Activated T-cell treated with anti-CD3 and anti-CD28 coated beads, Interleukin-2, amount 50 U/mL, for 48 hours (primary cell): ENCODE measurements at regions not wholly inside any gene's neighbourhood (a gene's known extent, or its start where the extent isn't known, plus 50 kb on each side); places are given as distances from the start of the nearest gene placed in this dataset.

Experiments
- DNase-seq, 2 experiments: peaks; one replicate each; pipeline ENCODE4 v3.0.0-alpha.2; 2020

DNA sequence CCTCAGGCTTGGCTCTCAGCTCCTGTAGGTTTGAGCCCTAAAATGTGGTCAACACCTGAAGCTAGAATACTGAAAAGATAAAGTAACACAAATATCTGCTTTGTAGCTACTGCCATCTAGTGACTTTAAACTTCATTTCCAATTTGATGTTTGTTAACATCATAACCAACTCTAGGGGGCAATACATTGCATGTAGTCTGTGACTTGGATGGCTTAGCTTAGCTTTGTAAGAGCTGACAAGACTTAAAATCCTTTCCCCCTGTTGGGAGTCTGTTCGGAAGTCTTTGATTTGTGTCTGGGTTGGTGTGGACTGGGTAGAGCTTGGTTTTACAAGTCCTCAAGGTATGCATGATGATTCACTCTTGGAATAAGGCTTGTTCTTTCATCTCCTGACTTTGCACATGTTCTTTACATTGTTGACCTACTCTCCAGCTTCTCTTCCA lies 51.7 kb downstream of the SCN11A start:
- peak in 1 of 2 experiments; percentile 16 for DNase-seq

DNA sequence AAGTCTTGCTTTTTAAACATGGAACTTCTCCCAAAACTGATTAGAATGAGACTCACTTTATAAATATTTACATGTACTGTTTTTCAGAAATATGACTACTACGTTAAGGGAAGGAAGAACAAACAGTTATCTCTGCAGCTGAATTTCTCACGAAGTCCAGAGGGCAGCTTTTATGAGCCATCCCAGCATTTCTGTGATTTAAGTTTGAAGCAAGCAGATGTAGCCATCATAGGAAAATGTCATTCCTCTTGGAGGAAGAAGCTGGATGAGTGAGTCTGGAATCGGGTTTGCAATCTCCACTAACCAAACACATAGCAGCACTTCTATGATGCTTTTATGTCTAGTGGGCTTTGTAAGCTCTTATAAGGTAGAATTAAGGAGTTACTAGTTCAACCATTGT lies 53.7 kb downstream of the SCN11A start:
- no peak for DNase-seq

DNA sequence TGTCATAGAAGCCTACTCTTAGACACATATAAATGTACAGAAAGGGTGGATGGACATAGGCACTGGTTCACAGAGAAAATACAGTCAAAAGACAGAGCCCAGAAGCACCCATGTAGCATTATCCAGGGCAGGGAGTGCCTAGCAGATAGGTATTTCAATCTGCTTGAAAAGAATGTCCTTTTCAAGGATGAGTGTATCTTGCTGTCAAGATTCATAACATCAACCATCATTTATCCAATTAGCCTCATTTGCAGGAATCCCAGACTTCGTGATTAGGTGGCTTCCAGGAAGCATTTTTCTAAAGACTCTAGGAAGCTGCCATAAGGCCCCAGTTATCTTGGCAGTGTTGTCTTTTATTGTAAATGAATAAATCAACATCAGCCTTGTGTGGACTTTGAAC lies 55.6 kb downstream of the SCN11A start:
- no peak for DNase-seq

DNA sequence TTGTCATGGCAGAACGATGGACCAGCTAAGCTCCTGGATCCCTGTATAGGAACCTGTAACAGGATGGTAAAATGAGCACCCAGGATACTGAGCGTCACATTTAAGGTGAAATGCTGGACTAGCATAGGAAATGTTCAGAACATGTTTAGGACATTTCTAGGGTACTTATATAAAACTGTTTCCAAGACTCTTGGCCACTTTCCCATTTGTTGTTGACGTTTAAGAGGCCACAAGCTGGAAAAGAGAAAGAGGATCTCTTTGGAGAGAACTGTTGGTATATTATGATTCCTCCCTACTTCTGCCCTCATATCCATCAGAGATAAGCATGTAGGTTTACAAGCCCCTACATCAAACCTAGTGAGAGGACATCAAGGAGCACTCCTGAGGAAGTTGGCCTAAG lies 57.5 kb downstream of the SCN11A start:
- DNase-seq = no peak

DNA sequence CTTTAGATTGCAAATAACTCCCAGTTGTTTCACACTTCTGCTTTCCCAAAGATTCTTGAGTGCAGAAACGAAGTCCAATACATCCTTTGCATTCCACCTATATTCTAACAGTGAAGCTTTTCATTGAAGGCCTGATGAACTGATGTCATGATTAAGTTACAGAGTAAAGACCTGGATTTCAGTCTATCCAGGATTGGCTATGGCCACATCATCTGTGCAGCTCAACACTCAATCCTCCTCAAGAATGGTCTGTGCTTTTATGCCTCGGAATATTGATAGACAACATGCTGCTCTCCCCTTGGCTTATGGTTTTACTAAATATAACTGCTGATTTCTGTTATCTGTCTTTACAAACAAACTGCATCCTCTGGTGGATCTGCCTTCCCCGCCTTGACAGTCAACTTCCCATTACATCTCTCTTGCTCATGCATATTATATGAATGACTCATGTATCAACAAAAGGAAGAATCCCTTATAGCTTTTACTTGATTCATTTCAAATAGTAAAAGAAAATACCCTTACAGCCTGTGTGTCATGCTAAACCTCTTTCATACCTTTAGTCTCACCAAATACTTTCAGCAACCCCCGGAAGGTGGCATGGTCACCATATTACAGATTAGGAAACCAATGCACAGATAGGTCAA lies 59.5 kb downstream of the SCN11A start:
- DNase-seq = no peak

DNA sequence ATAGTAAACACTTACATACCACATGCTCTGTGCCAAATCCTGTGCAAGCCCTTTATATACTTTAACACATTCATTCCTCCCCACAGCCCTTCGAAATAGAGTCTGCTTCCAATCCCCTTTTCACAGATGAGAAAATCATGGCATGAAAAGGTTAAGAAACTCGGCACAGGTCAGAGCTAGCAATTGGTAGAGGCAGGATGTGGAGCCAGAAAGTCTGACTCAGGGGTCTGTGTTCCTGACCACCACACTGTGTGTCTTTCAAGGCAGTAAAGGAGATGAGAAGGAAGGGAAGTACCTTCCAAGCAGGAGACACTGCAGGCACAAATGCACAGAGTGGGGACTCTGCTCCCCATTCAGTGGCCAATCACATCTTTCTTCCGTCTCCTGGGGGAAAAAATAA lies 61.1 kb downstream of the SCN11A start:
- DNase-seq = no peak

DNA sequence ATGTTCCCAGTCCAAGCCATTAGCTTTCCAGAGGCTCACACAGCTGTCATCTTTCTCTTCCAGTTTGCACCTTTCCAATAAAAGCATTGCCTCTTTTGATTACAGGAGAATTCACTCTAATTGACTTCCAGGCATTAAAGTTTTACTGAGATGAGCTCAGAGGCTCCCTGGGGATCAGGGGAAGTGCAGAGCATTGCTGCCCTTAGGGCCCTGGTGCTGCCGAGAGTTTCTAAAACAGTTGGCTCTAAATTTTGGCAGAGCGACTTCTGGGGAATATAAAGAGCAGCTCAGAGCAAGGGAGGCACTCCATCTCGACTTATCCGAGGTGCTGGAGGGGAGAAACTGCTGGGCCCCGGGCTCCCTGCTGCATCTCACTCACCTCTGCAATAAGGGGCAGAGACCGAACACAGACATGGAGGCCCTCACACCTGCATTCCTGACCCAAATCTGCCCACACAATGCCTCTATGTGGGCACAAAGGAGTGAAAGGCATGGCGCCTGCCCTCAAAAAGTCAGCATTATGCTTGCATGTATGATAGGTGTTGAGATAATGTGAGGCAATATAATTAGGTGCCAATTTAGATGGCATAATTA lies 61.7 kb downstream of the SCN11A start:
- DNase-seq = no peak

DNA sequence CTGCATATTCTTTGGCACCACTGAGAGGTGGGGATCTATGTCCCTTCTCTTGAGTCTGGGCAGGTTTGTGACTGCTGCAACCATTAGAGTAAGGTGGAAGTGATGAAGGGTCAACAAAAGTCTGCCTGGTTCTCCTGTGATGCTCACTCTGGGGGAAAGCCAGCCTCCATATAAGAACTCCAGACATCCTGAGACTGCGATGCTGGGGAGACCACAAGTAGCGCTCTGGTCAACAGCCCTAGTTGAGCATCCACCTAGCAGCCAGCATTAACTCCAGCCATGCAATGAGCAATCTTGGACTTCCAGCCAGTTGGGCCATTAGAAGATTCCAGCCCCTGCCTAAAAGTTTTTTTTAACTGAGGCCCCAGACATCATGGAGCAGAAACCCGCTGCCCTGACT lies 62.8 kb downstream of the SCN11A start:
- no peak for DNase-seq

DNA sequence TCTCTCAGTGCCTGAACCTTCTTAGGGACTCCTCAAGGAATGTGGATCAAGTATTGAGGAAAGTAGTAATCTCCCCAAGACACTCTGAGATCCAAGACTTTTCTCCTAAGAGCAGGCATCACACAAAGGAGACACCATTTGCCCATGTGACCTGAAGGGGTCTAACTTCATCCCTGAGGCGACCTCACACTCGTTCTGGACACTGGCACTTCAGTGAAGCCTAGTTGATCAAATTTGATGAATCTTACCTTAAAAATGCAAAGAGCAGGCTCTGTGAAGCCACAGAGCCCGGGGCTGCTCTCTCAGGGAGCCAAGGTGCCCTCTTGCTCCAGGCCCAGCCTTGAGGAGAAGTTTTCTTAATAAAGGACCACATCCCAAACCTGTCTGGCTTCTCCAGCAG lies 64.3 kb downstream of the SCN11A start:
- no peak for DNase-seq

DNA sequence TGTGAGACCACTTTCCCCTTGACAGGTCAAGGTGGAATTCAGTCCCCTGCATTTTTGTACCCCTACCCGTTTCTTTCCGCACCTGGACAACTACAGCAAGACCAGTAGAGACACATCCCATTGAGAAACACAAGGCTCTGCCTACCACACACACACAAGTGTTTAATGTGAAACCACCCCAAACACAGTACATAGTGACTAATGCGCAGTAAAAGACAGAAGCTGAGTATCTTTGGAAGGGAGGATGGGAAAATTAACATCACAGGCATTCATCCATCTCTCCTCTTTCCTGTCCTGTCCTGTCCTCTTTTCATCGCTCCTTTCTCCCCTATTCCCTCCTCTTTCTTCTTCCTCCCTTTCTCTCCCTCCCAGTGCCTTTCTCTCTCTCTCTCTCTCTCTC lies 64.8 kb downstream of the SCN11A start:
- DNase-seq = no peak

DNA sequence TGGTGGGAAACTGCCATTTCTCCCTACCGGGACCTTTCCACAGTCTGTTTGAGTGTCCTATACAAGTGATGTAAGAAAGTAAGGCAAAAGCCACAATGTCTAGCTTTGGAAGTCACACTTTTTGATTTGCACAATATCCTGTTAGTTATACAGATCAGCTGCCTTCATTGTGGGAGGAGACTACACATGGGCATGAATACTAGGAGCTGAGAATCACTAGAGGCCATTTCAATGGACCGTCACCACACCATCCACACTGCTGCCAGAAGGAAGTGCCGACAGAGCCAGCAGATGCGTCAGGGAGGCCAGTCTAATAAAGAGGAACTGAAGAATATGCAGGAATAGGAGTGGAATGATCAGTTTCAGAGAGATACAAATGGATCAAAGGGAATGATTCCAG lies 65.8 kb downstream of the SCN11A start:
- DNase-seq = no peak

DNA sequence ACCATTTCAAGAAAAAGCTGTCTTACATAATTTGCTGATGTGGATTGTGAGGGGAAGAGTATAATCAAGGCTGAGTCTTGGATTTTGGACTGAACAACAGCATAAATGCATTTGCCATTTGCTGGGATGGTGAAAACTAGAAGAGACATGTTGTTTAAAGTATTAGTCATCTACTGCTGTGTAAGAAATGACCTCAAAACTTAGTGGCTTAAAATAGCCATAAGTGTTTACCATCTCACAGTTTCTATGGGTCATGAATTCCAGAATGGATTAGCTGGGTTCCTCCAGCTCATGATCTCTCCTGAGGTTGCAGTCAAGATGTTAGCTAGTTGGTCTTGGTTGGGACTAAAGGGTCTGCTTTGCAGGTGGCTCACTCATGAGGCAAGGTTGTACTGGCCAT lies 66.2 kb downstream of the SCN11A start:
- DNase-seq = no peak

DNA sequence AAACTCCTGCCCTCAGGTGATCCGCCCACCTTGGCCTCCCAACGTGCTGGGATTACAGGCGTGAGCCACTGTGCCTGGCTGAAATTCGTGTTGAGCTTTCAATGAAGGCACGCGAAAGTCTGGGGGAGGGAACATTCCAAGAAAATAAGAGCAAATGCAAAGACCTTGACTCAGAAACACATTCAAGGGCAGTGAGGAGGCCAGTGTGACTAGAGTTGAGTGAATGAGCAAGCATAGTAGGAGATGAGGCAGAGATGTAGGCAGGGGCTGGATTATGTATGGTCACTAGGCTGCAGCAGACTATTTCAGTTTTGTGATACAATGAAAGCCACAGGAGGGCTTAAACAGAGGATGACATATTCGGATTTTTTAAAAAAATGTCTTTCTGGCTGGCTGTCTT lies 67.0 kb downstream of the SCN11A start:
- no peak for DNase-seq

DNA sequence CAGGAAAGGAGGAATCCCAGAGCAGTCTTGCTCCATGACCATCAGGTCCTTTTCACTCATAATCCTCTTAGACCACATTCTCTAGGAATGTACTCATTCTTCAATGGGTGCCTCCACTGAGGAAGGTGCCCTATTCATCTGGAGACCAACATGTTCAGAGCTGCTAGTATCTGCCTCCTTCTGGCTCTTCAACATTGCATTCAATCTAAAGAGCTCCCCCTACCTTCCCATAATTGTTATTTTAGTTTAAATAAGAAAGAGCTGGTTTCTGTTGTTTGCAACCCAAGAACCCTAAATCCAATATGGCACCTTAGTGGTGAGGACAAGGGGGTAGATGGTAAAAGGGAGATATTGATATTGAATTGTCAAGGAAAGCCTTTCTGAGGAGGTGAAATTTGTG lies 67.6 kb downstream of the SCN11A start:
- DNase-seq = no peak

DNA sequence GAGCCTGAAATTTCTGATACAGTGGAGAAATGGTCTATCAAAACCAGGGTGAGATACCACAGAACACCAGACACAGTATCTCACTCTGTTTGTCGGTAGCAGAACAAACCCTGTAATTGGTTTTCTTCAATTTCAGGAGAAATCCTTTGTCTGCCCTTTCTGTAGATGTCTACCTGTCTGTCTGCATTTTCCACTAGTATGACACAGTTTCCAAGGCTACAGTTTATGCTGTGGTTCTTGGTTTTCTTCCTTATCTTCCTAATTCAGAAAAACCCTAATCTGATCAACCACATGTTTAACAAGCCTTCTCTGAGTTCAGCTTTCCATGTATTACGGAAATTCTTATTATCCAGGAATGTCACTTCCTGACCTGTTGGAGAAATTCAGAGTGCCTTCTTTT lies 70.8 kb downstream of the SCN11A start:
- no peak for DNase-seq

DNA sequence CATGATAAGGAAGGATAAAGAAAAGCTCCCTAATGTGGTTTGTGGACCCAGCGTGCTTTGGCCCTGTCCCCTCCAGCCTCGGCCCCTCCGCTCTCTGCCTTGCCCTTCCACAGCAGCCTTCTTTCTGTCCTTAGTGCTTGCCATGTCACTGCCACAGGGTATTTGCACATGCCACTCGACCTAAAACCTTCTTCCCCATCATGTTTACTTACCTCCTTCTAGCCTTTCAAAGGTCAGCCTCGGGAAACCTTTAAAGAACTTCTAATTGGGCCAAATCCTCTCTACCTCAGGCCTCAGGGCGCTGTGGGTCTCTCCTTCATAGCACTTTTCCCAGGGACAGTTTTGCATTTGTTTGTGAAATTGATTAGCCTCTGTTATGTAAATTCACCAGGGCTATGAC lies 73.0 kb downstream of the SCN11A start:
- no peak for DNase-seq

DNA sequence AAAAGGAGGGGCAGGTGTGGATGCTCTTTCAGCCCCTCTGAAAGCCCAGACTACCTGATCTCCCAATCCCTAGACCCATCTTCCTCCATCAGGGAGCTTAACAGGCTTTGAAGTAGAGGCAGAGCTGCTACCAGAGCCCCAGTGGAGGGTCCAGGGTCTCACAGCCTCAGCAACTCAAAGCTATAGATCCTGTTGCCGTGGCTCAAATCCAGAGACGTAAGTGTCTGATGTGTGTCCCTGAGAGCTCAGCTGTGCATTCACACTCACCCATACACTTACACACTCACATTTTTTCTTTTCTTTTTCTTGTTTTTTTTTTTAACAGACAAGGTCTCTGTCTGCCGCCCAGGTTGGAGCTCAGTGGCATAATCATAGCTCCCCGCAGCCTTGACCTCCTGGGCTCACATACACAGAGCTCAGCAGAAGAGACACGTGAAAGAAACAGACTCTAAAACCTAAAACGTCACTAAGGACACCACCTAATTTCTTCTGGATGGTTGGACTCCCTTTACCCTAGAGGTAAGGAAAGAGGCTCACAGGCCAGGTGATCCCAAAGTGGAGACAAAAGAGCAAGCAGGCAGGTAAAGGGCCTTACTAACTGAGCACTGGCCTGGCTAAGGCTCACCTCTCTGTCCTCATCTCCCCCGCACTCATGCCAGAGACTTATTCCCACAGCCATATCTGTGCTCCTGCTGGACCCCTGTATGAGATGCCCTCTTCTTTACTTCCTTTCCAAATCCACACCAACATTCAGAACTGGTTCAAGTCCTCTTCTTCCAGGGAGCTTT lies 80.7 kb downstream of the SCN11A start:
- DNase-seq = no peak

DNA sequence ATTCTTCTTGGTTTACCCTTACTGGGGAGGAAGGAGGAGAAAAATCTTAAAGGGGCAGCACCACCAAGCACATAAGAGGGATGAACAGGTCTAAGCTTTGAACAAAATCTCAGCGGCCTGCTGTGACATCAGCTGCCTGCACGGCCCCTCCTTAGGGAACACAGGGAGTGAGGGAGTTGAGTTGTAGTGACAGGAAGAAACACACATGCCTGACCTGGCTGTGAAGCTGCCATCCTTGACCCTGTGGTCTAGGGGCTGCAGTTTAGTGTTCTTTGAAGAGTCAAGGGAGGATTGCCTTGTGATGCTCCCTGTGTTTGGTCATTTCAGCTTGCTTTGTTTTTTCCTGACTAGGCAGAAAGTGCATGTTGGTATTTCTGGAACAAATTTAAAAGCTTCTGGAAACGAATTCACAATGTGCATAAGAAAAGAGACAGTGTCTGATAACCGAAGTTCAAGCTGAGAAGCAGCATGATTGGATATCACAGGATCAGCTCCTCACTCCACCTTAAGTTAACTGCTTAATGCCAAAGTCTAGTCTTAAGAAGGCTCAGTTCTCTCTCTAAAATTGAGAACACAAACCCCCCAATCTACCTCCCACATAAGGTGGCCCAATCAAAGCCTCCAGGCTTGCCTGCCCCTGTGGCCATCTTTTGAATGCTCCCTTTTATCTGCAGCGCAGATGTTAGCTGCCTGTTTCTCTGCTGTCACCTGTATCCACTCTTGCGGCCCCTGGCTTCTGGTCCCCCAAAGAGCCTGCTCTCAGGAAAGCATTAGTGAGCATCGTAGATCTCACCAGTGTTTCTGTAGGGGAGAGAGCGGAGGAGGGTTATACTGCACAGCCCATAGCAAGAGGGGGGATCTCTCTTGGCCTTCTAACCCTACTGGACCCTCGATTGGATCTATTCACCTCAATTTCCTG lies 82.2 kb downstream of the SCN11A start:
- DNase-seq = no peak

DNA sequence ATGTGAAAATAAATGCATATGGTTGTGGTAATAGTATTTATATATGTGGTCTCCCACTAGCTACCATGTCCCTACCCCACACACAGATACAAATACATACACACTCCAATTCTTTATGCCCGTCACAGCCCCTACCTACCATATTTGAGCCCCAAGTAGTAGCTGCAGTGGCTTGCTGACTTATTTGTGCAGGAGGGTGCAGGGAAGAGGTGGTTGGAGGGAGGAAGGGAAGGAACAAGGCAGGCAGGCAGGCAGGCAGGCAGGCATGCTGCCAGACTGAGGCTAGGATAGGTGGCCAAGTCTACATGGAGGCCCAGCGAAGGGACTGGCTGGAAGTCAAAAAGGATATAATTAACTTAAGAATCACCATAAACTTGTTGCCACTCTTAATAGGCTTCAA lies 82.9 kb downstream of the SCN11A start:
- no peak for DNase-seq

DNA sequence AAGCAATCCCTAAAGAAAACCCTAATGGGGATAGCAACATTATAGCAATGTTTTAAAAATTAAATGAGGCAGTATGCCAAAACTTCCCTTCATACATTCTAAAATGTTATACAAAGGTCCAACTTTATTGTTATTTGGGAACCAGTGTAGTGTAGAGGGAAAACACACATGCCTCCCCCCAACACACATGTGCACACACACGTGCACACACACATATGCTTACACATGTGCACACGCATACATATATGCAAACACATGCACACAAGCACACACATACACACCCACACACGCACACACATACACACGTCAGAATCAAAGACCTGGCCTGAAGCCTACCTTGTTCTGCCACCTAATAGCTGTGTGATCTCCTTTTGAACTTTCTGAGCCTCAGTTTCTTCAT lies 83.3 kb downstream of the SCN11A start:
- no peak for DNase-seq

DNA sequence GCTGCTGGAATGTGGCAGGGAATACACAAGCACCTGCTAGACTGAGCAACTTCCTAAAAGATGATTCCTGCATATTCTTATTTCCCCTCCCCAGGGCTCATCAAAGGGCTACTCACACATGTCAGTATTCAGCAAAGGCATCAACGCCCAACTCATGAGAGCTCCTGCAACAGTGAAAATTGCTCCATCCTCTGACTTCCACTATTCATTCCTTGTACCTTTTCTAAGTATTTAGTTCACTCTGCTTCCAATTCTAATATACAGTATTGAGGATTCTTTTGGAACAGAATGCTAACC lies 84.1 kb downstream of the SCN11A start:
- DNase-seq = no peak

DNA sequence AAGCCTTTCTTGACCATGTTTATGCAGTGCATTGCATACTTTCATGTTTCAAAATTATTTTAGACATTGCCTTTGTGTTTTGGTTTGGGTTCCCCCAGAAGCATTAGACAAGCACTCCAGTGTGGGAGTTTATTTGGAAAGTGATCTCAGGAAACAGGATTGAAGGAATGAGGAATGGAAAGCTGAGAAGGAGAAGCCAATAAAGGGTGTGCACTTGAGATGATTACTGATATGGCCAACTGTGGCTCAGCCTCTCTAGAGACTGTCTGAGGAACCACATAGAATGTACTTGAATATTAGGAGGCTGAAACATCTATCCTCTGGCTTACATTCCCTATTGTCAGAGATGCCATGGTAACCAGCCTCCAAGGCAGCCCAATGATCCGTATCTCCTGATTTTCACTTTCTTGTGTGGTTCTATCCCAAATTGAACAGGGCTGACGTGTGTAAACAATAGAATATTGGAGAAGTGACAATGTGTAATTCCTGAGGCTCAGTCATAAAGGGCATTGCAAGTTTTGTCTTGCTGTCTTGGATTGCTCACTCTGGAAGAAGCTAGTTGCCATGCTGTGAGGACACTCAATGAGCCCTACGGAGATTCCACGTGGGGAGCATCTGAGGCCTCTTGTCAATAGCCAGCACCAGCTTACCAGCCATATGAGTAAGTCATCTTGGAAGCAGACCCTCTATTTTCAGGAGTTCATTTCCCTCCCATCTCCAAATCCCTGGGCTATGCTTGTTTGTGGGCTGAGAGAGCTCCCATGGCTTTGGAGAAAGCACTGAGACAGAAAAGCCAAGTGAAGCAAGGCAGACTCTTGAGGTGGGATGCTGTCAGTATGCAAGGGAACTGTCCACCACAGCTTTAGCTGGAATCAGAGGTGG lies 84.7 kb downstream of the SCN11A start:
- DNase-seq = no peak

DNA sequence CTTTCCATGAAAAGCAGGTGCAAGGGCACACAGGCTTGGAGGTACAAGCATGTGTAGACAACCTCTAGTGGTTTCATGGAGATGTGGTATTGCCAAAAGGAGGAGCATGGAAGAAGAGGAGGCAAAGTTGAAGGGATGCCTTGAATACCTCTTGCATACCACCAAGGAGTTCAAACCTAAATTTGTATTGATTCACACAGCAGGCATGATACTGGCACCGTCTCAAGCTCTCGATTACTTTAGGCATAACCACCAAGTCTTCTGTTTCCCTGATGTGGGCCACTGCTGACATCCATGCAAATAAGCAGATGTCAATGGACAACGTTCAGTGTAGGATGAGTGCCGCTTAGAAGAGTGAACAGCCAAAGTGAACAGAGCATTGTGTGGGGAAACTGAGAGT lies 87.1 kb downstream of the SCN11A start:
- DNase-seq = no peak
